ENCODE measurements at regions not wholly inside any gene's neighbourhood (a gene's known extent, or its start where the extent isn't known, plus 50 kb on each side); places are given as distances from the start of the nearest gene placed in this dataset.

- DNase-seq = no peak
These were observed 180.3 kb downstream of the EMP1 start for GRCh38 chr12:13376610-13377373.

- DNase-seq = no peak
These were observed 179.2 kb downstream of the EMP1 start for GRCh38 chr12:13375583-13376345.

GRCh38 chr12:13374793-13375192 lies 178.3 kb downstream of the EMP1 start:
- DNase-seq = no peak

GRCh38 chr12:13373803-13374202 lies 177.3 kb downstream of the EMP1 start:
- no peak for DNase-seq

- DNase-seq = no peak
These were observed 176.6 kb downstream of the EMP1 start for GRCh38 chr12:13373131-13373530.

GRCh38 chr12:13372386-13372785 lies 175.9 kb downstream of the EMP1 start:
- DNase-seq = no peak

- DNase-seq = no peak
These were observed 175.3 kb downstream of the EMP1 start for GRCh38 chr12:13371797-13372196.

- DNase-seq = no peak
These were observed 174.8 kb downstream of the EMP1 start for GRCh38 chr12:13371367-13371766.

- no peak for DNase-seq
These were observed 173.0 kb downstream of the EMP1 start for GRCh38 chr12:13369474-13370056.

GRCh38 chr12:13368971-13369370 lies 172.4 kb downstream of the EMP1 start:
- no peak for DNase-seq

GRCh38 chr12:13368431-13368830 lies 171.9 kb downstream of the EMP1 start:
- no peak for DNase-seq

- no peak for DNase-seq
These were observed 171.4 kb downstream of the EMP1 start for GRCh38 chr12:13367973-13368372.

- DNase-seq = no peak
These were observed 169.3 kb downstream of the EMP1 start for GRCh38 chr12:13365748-13366366.

- peak; percentile 54 to 69 (median 61) for DNase-seq
These were observed 165.8 kb downstream of the EMP1 start for GRCh38 chr12:13362260-13362841.

- DNase-seq = no peak
These were observed 163.1 kb downstream of the EMP1 start for GRCh38 chr12:13359636-13360035.

- DNase-seq = no peak
These were observed 161.9 kb downstream of the EMP1 start for GRCh38 chr12:13358391-13358905.

GRCh38 chr12:13350946-13351345 lies 154.4 kb downstream of the EMP1 start:
- no peak for DNase-seq

- DNase-seq = no peak
These were observed 153.9 kb downstream of the EMP1 start for GRCh38 chr12:13350381-13350780.

GRCh38 chr12:13348464-13348863 lies 151.9 kb downstream of the EMP1 start:
- no peak for DNase-seq

- DNase-seq = peak; percentile 35 to 43 (median 43)
These were observed 150.9 kb downstream of the EMP1 start for GRCh38 chr12:13347241-13348043.

GRCh38 chr12:13345722-13346121 lies 149.2 kb downstream of the EMP1 start:
- DNase-seq = no peak

GRCh38 chr12:13343375-13343774 lies 146.8 kb downstream of the EMP1 start:
- DNase-seq = no peak
